ENCODE measurements at regions not wholly inside any gene's neighbourhood (a gene's known extent, or its start where the extent isn't known, plus 50 kb on each side); places are given as distances from the start of the nearest gene placed in this dataset.

DNA sequence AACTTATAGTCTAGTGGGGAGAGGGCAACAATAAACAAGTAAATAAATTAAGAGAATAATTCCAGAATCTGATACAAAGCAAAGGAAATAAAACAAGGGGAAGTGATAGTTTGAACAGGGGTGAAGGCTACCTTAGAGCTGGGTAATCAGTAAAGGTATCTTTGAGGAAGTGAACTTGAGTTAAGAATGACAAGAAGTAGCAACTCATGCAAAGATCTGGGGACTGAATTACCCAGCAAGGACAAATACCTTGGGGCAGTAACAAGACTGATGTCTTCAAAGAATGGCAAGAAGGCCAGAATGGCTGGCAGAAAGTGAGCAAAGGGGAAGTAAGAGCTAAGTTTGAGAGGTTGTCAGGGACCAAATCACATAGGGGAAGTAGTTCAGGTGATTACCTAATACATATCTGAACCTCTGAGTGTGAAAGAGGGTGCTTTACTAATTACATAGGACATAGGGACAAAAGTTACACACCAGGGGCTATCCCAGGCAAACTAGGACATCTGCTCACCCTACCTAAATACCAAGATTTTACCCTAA lies 244.6 kb upstream of the HNRNPA3 start:
- H3K27me3 ChIP-seq = peaks cover 0 to 4% (median 2%) of the 10 kb centered on the region in 3 donors
- DNase-seq = no peak
- H3K27ac ChIP-seq = no peak overlapping the region
- TF ChIP-seq, protein P1, sequence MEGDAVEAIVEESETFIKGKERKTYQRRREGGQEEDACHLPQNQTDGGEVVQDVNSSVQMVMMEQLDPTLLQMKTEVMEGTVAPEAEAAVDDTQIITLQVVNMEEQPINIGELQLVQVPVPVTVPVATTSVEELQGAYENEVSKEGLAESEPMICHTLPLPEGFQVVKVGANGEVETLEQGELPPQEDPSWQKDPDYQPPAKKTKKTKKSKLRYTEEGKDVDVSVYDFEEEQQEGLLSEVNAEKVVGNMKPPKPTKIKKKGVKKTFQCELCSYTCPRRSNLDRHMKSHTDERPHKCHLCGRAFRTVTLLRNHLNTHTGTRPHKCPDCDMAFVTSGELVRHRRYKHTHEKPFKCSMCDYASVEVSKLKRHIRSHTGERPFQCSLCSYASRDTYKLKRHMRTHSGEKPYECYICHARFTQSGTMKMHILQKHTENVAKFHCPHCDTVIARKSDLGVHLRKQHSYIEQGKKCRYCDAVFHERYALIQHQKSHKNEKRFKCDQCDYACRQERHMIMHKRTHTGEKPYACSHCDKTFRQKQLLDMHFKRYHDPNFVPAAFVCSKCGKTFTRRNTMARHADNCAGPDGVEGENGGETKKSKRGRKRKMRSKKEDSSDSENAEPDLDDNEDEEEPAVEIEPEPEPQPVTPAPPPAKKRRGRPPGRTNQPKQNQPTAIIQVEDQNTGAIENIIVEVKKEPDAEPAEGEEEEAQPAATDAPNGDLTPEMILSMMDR (IDR thresholded peaks at IDR 0.05 in 4 of 5, conservative IDR thresholded peaks at IDR 0.05 in 1 of 5) = no peak
- no peak for TF ChIP-seq POLR2A (IDR thresholded peaks at IDR 0.05)
- H3K4me1 ChIP-seq = no peaks in the 10 kb centered on the region
- intact Hi-C loops (cut with DNase I; ENCODE audit: low total_unique reads) = no loop called here
- no peaks in the 10 kb centered on the region for H3K36me3 ChIP-seq
- no peak overlapping the region for H3K4me3 ChIP-seq
- in situ Hi-C loops (cut with MboI; ENCODE audit: low sequenced_read_pairs in 4 of 4) = no loop called here
- no peaks in the 10 kb centered on the region for H3K9me3 ChIP-seq
- no peak for ATAC-seq

DNA sequence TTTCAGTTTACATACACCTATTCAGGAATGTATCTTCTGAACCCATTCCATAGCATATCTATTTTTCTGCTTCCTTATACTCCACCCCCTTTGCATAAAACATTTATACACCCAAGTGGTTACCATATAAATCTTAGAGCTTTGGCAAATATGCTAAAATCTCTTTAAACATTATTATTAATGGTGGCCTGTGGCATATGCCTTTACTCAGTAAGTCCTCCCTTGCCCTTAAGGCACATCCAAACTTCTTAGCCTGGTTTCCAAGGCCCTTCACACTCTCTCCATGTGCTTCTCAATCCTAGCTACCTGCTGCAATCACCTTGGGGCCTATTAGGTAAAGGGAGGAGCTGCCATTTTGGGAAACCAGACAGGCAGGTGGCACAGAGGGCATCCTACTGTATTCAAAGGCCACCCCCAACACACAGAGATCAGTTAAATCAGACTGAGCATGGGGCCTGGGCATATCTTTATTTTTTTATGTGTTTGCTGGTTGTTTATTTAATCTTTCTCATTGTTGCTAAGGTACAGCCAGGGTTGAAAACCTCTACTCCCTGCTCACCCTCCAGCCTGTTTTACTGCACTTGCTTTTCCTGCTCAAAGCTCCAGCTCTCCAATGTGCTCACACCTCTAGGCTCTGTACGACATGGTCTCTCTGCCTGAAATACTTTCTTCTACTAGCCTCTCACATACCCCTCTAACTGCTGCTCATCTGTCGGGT lies 242.8 kb upstream of the HNRNPA3 start:
- in situ Hi-C loops (cut with MboI; ENCODE audit: low sequenced_read_pairs in 4 of 4) = no loop called here
- DNase-seq (no peak), ATAC-seq (no peak)
- Histone ChIP-seq H3K9me3 (no peaks in the 10 kb centered on the region), H3K36me3 (no peaks in the 10 kb centered on the region), H3K27ac (no peak overlapping the region), H3K4me3 (no peak overlapping the region), H3K27me3 (peaks cover 0 to 4% (median 0%) of the 10 kb centered on the region in 3 donors), H3K4me1 (no peaks in the 10 kb centered on the region)
- TF ChIP-seq, protein P1 (IDR thresholded peaks at IDR 0.05 in 4 of 5, conservative IDR thresholded peaks at IDR 0.05 in 1 of 5) = no peak
- TF ChIP-seq POLR2A (IDR thresholded peaks at IDR 0.05) = no peak
- intact Hi-C loops (cut with DNase I; ENCODE audit: low total_unique reads) = no loop called here

DNA sequence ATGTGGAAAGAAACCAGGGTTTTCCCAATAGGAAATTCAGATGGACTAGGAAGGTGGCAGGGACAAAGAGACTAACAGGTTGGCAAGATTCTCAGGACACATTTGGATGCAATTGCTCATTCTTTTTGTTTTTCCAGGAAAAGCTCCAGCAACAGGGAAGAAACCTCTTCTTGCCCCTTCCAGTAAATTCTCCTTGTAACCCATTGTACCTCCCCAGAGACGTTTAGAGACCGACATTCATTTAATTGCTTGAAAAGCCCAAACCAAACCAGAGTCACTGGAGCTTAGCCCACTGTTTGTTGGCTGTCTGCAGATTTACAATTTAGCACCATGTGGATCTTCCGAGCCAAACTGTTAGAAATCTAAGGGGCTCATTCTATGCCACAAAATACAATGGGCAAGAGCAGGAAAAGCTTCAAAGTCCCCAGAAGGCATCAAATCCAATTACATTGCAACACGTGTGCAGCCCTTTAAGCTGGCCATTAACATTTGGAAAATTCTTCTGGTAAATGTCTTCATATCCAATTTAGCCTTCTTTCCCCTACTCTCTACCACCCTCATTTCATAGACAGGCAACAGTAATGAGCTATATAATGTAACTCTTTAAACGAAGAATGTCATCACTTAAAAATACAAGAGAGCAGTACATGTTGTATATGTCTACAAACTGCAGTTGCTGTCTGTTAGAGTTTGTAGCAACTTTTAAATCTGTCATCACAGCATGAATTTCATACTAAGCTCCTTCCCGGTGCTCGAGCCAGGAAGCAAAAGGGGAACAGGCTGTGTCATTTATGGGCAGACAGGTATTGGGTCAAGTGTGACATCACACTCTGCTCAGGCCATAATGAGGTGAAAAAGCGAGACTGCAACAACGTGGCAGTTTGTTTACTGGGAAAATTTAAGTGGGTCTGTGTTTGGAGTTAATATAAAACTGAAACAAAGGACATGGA lies 235.6 kb upstream of the HNRNPA3 start:
- ATAC-seq (no peak), DNase-seq (no peak)
- Histone ChIP-seq H3K27me3 (no peaks in the 10 kb centered on the region), H3K4me1 (no peaks in the 10 kb centered on the region), H3K36me3 (no peaks in the 10 kb centered on the region), H3K4me3 (no peak overlapping the region), H3K27ac (no peak overlapping the region), H3K9me3 (no peaks in the 10 kb centered on the region)
- TF ChIP-seq, protein P1 (IDR thresholded peaks at IDR 0.05 in 4 of 5, conservative IDR thresholded peaks at IDR 0.05 in 1 of 5) = no peak
- no peak for TF ChIP-seq POLR2A (IDR thresholded peaks at IDR 0.05)
- intact Hi-C loops (cut with DNase I; ENCODE audit: low total_unique reads) = no loop called here
- in situ Hi-C loops (cut with MboI; ENCODE audit: low sequenced_read_pairs in 4 of 4) = no loop called here

DNA sequence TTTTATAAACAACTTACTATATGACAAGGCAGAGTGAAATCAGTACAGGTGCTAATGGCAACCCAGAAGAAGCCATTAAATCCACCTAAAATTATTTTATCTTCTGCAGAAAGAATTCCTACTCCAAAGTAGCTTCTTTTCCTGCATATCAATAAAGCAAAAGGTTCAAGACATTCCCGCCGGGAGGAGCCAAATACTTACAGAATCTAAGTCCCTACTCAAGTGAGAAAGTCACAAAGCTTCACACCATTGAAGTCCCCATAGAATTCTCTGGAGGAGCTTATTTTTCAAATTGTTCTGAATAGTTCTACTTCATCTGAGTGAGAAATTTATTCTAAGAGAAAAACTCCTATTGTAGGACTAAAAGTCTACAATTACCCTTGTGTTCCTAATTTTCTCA lies 233.7 kb upstream of the HNRNPA3 start:
- Histone ChIP-seq H3K4me3 (no peak overlapping the region), H3K4me1 (no peaks in the 10 kb centered on the region), H3K27ac (no peak overlapping the region), H3K36me3 (no peaks in the 10 kb centered on the region), H3K9me3 (no peaks in the 10 kb centered on the region), H3K27me3 (peaks cover 0 to 2% (median 0%) of the 10 kb centered on the region in 3 donors)
- in situ Hi-C loops (cut with MboI; ENCODE audit: low sequenced_read_pairs in 4 of 4) = no loop called here
- TF ChIP-seq, protein P1 (IDR thresholded peaks at IDR 0.05 in 4 of 5, conservative IDR thresholded peaks at IDR 0.05 in 1 of 5) = no peak
- TF ChIP-seq POLR2A (IDR thresholded peaks at IDR 0.05) = no peak
- no peak for ATAC-seq
- intact Hi-C loops (cut with DNase I; ENCODE audit: low total_unique reads) = no loop called here
- DNase-seq = no peak
